HL-60 (cell line): ENCODE measurements at regions not wholly inside any gene's neighbourhood (a gene's known extent, or its start where the extent isn't known, plus 50 kb on each side); places are given as distances from the start of the nearest gene placed in this dataset.

ENCODE experiments used
- CTCF ChIP-seq: IDR thresholded peaks from one replicate; pipeline ENCODE4 v1.5.1; 2011; ENCODE audit warnings: low read length, control low read depth, inconsistent platforms; ENCODE audit not compliant: insufficient read depth
- REST ChIP-seq: IDR thresholded peaks from 2 replicates; pipeline ENCODE4 v1.6.1; 2012; ENCODE audit warnings: low read depth; ENCODE audit not compliant: insufficient replicate concordance

GRCh38 chr7:33807155-33807530 lies 98.2 kb upstream of the BMPER start:
- TF ChIP-seq CTCF (no peak), REST (no peak)
